T-cell (primary cell): ENCODE measurements at regions not wholly inside any gene's neighbourhood (a gene's known extent, or its start where the extent isn't known, plus 50 kb on each side); places are given as distances from the start of the nearest gene placed in this dataset.

Source experiments
- ATAC-seq, 4 experiments: fragments of 200-7000 bp in 3 of 4; fragments of 150-1000 bp in 1 of 4; cut with Tn5 transposase; replicated peaks in 1 of 4; 1 replicate in 3 of 4; 2 replicates in 1 of 4; pipeline ENCODE4 v1.10.0; 2021; ENCODE audit warnings: moderate library complexity in 3 of 4, mild to moderate bottlenecking in 2 of 4, moderate number of reproducible peaks in 1 of 4
- CTCF ChIA-PET, 2 donors: fragments of 300-600 bp; sonication (Branson Sonifier 250); formaldehyde crosslinking; loops; one replicate each; lab custom pipeline; 2022; ENCODE audit warnings: antibody characterized with exemption in 2 of 2; lab: Charles Lee
- POLR2A ChIA-PET, 2 donors: fragments of 300-600 bp; sonication (Branson Sonifier 250); formaldehyde crosslinking; loops; one replicate each; lab custom pipeline; 2022; ENCODE audit warnings: antibody characterized with exemption in 2 of 2; lab: Charles Lee
- DNase-seq, 35 experiments: peaks; one replicate each; pipeline versions ENCODE4 v3.0.0 to v3.0.0-alpha.2; 2013 to 2023
- H3K27ac ChIP-seq: one replicate; pipeline ENCODE4 v1.5.1; 2013; ENCODE audit warnings: low read length
- H3K27me3 ChIP-seq, 2 experiments: replicated peaks in 1 of 2; 1 replicate in 1 of 2; 2 replicates in 1 of 2; pipeline versions ENCODE4 v1.6.1 to v1.7.0; 2013; ENCODE audit warnings: low read length in 1 of 2, mixed read lengths in 1 of 2; ENCODE audit not compliant: control insufficient read depth in 2 of 2, insufficient read depth in 2 of 2; ENCODE audit errors: extremely low read depth in 1 of 2
- H3K36me3 ChIP-seq, 2 donors: 1 replicate in 1 of 2; 2 replicates in 1 of 2; pipeline versions ENCODE4 v1.6.1 to v1.7.0; 2013; ENCODE audit warnings: low read length in 1 of 2; ENCODE audit not compliant: control insufficient read depth in 2 of 2, insufficient read depth in 1 of 2; ENCODE audit errors: extremely low read depth in 1 of 2
- H3K4me1 ChIP-seq, 2 experiments: 1 replicate in 1 of 2; 2 replicates in 1 of 2; pipeline versions ENCODE4 v1.6.1 to v1.7.0; 2013; ENCODE audit warnings: low read length in 2 of 2, mixed read lengths in 1 of 2; ENCODE audit not compliant: insufficient read depth in 2 of 2, control insufficient read depth in 1 of 2; ENCODE audit errors: extremely low read depth in 1 of 2
- H3K4me3 ChIP-seq, 2 donors: 1 replicate in 1 of 2; 2 replicates in 1 of 2; pipeline versions ENCODE4 v1.5.1 to v1.7.0; 2013; ENCODE audit warnings: mild to moderate bottlenecking in 2 of 2, low read length in 1 of 2, moderate library complexity in 1 of 2; ENCODE audit not compliant: control insufficient read depth in 1 of 2; ENCODE audit errors: extremely low read depth in 1 of 2
- H3K9me3 ChIP-seq: 2 replicates; pipeline ENCODE4 v1.7.0; 2013
- H3K27ac Mint-ChIP-seq, 2 donors: one replicate each; pipeline ENCODE4 v1.8.0; 2020 to 2021; ENCODE audit warnings: mild to moderate bottlenecking in 2 of 2, mixed read lengths in 2 of 2
- H3K27me3 Mint-ChIP-seq, 2 donors: one replicate each; pipeline ENCODE4 v1.8.0; 2021 to 2022; ENCODE audit warnings: mixed read lengths in 2 of 2
- H3K36me3 Mint-ChIP-seq: one replicate; pipeline ENCODE4 v1.8.0; 2021; ENCODE audit warnings: mixed read lengths
- H3K4me1 Mint-ChIP-seq, 3 donors: one replicate each; pipeline ENCODE4 v1.8.0; 2020 to 2022; ENCODE audit warnings: mixed read lengths in 3 of 3, mild to moderate bottlenecking in 1 of 3
- H3K4me3 Mint-ChIP-seq, 3 donors: one replicate each; pipeline ENCODE4 v1.8.0; 2020 to 2022; ENCODE audit warnings: mild to moderate bottlenecking in 3 of 3, mixed read lengths in 3 of 3, moderate library complexity in 3 of 3
- H3K9me3 Mint-ChIP-seq, 3 donors: one replicate each; pipeline ENCODE4 v1.8.0; 2020 to 2022; ENCODE audit warnings: mixed read lengths in 3 of 3
- WGBS: methylation state at CpG from one replicate; pipeline ENCODE4 v1.1.5; 2013; ENCODE audit warnings: missing lambda C conversion rate; ENCODE audit not compliant: insufficient coverage; 5-methylcytosine and 5-hydroxymethylcytosine counted together

DNA sequence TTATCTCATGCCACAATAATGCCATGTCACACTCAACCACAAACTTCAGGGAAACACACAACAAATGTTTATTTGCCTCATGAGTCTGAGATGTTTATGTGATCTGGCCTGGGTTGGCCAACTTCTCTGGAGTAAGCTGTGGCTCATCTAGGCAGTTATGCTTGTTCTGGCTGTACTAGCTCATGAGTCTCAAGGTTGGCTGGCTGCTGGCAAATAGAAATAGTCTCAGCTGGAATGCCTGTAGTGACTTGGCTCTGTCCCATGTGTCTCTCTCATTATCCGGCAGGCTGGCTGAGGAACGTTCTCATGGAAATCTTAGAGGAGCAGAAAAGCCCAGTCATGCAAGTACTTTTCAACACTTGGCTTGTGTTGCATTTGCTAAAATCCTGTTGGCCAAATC, 234.9 kb upstream of the CDH2 start:
- H3K27ac Mint-ChIP-seq: no peak overlapping the region
- Histone ChIP-seq H3K36me3 (no peaks in the 10 kb centered on the region), H3K9me3 (no peaks in the 10 kb centered on the region), H3K4me3 (no peak overlapping the region), H3K27me3 (no peaks in the 10 kb centered on the region), H3K27ac (no peak overlapping the region), H3K4me1 (no peaks in the 10 kb centered on the region)
- no peak overlapping the region for H3K4me3 Mint-ChIP-seq
- H3K9me3 Mint-ChIP-seq: peaks cover 10 to 17% (median 16%) of the 10 kb centered on the region in 3 donors
- H3K27me3 Mint-ChIP-seq: no peaks in the 10 kb centered on the region
- ChIA-PET POLR2A (no interaction called here), CTCF (no interaction called here)
- ATAC-seq (no peak), DNase-seq (no peak)
- H3K4me1 Mint-ChIP-seq: no peaks in the 10 kb centered on the region
- WGBS: 86% methylated on average over 2 of the region's 2 CpGs
- no peaks in the 10 kb centered on the region for H3K36me3 Mint-ChIP-seq

DNA sequence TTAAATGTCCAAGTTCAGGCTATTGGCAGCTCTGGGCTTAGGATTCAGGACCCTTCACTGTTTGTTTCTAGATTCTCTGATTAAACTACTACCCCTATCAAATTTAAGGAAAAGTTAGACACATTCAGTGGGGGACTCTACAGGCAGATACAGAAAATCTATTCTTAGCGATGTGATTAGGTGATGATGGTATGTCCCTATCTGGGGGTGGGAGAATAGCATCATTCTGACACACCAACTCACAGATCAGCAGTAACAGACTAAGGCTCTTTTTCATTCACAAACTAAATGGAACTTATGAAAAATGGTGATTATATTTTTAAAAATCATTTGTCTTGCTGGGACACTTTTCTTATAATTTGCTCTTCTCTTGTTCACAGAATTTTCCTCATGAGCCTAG, 232.9 kb upstream of the CDH2 start:
- Mint-ChIP-seq H3K4me1 (no peaks in the 10 kb centered on the region), H3K27me3 (no peaks in the 10 kb centered on the region), H3K36me3 (no peaks in the 10 kb centered on the region), H3K9me3 (peaks cover 6 to 13% (median 9%) of the 10 kb centered on the region in 3 donors), H3K4me3 (no peak overlapping the region), H3K27ac (no peak overlapping the region)
- H3K36me3 ChIP-seq: no peaks in the 10 kb centered on the region
- ATAC-seq (no peak), DNase-seq (no peak)
- no peaks in the 10 kb centered on the region for H3K27me3 ChIP-seq
- no peak overlapping the region for H3K4me3 ChIP-seq
- WGBS: no CpG with 5 or more reads among the region's 1 CpG
- no peaks in the 10 kb centered on the region for H3K4me1 ChIP-seq
- H3K27ac ChIP-seq: no peak overlapping the region
- POLR2A ChIA-PET: no interaction called here
- H3K9me3 ChIP-seq: no peaks in the 10 kb centered on the region
- CTCF ChIA-PET: no interaction called here

DNA sequence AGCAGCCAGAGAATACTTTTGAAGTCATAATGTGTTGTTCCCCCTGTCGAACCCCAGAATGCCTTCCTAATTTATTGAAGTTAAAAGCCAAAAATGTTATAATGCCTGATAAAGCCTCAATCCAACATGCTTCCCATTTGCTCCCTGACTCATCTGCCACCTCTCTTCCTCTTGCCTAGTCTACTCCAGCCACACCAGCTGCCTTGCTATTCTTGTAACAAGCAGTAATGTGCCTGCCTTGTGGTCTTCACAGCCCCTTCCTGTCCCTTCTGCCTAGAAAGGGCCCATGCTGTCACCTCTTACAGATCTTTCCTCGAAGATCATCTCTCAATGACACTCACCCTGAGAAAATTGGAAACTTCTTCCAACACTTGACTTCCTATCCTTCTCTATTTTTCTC, 231.6 kb upstream of the CDH2 start:
- WGBS: 40% methylated on average over 1 of the region's 2 CpGs
- Mint-ChIP-seq H3K9me3 (peaks cover 6 to 14% (median 13%) of the 10 kb centered on the region in 3 donors), H3K27ac (no peak overlapping the region), H3K4me1 (no peaks in the 10 kb centered on the region), H3K27me3 (no peaks in the 10 kb centered on the region), H3K36me3 (no peaks in the 10 kb centered on the region), H3K4me3 (no peak overlapping the region)
- no peaks in the 10 kb centered on the region for H3K9me3 ChIP-seq
- ChIA-PET POLR2A (no interaction called here), CTCF (no interaction called here)
- ATAC-seq (no peak), DNase-seq (no peak)
- no peaks in the 10 kb centered on the region for H3K4me1 ChIP-seq
- H3K27me3 ChIP-seq: no peaks in the 10 kb centered on the region
- H3K36me3 ChIP-seq: no peaks in the 10 kb centered on the region
- no peak overlapping the region for H3K4me3 ChIP-seq
- no peak overlapping the region for H3K27ac ChIP-seq

DNA sequence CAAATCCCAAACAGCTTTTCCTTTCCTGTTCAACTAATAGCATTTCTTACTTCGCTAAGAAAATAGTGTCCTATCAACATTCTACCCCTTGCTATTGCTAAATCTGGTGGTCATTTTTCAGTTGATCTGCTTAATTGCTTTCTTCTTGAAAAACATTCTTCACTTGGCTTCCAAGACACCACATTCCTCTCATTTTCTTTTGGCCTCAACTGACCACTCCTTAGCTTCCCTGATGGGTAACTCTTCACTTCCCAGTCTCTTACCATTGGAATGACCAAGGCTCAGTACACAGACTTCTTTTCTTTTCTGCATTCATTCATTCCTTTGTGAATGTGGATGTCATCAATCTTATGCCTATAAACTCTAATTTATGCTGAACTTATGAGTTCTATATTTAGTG, 230.8 kb upstream of the CDH2 start:
- no peak for ATAC-seq
- no peaks in the 10 kb centered on the region for H3K36me3 Mint-ChIP-seq
- no peak overlapping the region for H3K27ac Mint-ChIP-seq
- Histone ChIP-seq H3K4me3 (no peak overlapping the region), H3K27me3 (no peaks in the 10 kb centered on the region), H3K9me3 (no peaks in the 10 kb centered on the region), H3K36me3 (no peaks in the 10 kb centered on the region), H3K4me1 (no peaks in the 10 kb centered on the region), H3K27ac (no peak overlapping the region)
- no peak for DNase-seq
- POLR2A ChIA-PET: no interaction called here
- H3K4me3 Mint-ChIP-seq: no peak overlapping the region
- peaks cover 13 to 14% (median 13%) of the 10 kb centered on the region in 3 donors for H3K9me3 Mint-ChIP-seq
- 70% methylated on average over 1 of the region's 1 CpG for WGBS
- H3K27me3 Mint-ChIP-seq: no peaks in the 10 kb centered on the region
- CTCF ChIA-PET: no interaction called here
- no peaks in the 10 kb centered on the region for H3K4me1 Mint-ChIP-seq

DNA sequence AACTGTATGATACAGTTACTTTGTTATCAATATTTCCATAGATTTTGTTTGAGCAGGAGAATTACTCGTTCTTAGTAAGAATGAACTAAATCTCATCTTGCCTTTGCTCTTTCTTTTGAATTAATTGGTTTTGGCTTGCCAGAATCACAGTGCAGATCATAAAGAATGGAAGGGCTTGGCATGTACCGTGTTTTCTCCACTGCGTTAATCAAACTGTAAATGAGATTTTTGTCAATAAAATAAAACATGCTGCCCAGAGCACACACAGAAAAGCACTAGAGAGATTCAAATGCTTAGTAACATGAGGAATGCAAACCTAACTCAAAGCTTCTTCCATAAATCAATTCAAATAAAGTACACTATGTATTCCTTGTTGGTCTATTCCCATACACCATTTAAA, 229.6 kb upstream of the CDH2 start:
- H3K9me3 Mint-ChIP-seq: peaks cover 6 to 23% (median 20%) of the 10 kb centered on the region in 3 donors
- ChIA-PET CTCF (no interaction called here), POLR2A (no interaction called here)
- ATAC-seq: no peak
- H3K4me1 ChIP-seq: no peaks in the 10 kb centered on the region
- no peaks in the 10 kb centered on the region for H3K9me3 ChIP-seq
- WGBS: no CpG with 5 or more reads among the region's 3 CpGs
- H3K36me3 ChIP-seq: no peaks in the 10 kb centered on the region
- H3K36me3 Mint-ChIP-seq: no peaks in the 10 kb centered on the region
- no peak overlapping the region for H3K27ac Mint-ChIP-seq
- no peak overlapping the region for H3K4me3 Mint-ChIP-seq
- no peaks in the 10 kb centered on the region for H3K4me1 Mint-ChIP-seq
- DNase-seq: no peak
- H3K4me3 ChIP-seq: no peak overlapping the region
- H3K27me3 ChIP-seq: no peaks in the 10 kb centered on the region
- H3K27me3 Mint-ChIP-seq: no peaks in the 10 kb centered on the region
- H3K27ac ChIP-seq: no peak overlapping the region

DNA sequence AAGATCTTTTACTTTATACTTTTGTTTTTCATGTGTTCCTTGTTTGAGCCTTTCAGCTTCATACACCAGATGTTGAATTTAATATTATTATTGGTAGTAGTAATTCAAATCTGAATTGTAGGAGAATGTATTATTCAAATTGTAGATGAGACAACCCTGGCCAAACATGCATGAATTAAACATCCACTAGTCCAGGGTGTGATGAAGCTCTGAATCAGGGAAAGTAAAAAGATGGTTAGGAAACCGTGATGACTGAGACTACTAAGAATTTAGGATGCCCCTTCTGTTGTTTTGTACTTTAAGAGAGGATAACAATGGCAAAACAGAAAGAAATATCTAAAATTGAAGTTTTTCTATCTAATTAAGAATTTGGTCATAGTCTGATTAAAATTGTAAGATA, 227.8 kb upstream of the CDH2 start:
- no peaks in the 10 kb centered on the region for H3K4me1 ChIP-seq
- no peak overlapping the region for H3K27ac Mint-ChIP-seq
- H3K9me3 ChIP-seq: no peaks in the 10 kb centered on the region
- no peaks in the 10 kb centered on the region for H3K27me3 ChIP-seq
- CTCF ChIA-PET: no interaction called here
- no peaks in the 10 kb centered on the region for H3K4me1 Mint-ChIP-seq
- H3K27ac ChIP-seq: no peak overlapping the region
- H3K36me3 ChIP-seq: no peaks in the 10 kb centered on the region
- ATAC-seq: no peak
- no peaks in the 10 kb centered on the region for H3K27me3 Mint-ChIP-seq
- no peak overlapping the region for H3K4me3 Mint-ChIP-seq
- no peak overlapping the region for H3K4me3 ChIP-seq
- DNase-seq: no peak
- POLR2A ChIA-PET: no interaction called here
- peaks cover 6 to 17% (median 17%) of the 10 kb centered on the region in 3 donors for H3K9me3 Mint-ChIP-seq
- no peaks in the 10 kb centered on the region for H3K36me3 Mint-ChIP-seq
- no CpG with 5 or more reads among the region's 1 CpG for WGBS

DNA sequence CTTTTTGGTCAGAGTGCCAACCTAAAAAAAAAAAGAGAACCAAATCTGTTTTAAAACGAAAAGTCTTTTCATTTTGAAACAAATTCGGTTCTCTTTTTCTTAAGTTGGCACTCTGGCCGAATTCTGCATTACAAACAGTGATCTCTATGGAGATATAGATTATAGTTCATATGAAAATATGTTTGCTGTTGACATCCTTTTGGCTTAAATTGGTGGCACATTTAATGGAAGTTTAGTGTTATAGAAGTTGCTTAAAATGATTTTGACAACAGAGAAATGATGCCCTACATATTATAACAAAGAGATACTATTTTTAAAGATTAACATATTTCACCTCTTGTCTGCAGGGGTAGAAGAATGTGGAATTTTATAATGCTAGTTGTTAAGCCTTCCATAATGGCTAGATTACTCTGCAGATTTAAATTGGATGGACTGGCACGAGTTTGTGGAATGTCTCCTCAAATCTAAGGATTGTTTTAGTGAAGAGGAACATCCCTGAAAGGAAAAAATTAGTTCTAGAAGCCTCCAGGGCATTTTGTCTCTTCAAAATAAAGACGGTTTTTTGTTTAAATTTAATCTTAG, 222.9 kb upstream of the CDH2 start:
- Mint-ChIP-seq H3K27me3 (no peaks in the 10 kb centered on the region), H3K27ac (no peak overlapping the region), H3K36me3 (no peaks in the 10 kb centered on the region), H3K4me1 (no peaks in the 10 kb centered on the region), H3K9me3 (peaks cover 8 to 43% (median 32%) of the 10 kb centered on the region in 3 donors), H3K4me3 (no peak overlapping the region)
- 60% methylated on average over 3 of the region's 5 CpGs for WGBS
- H3K4me1 ChIP-seq: no peaks in the 10 kb centered on the region
- DNase-seq (no peak), ATAC-seq (no peak)
- no peaks in the 10 kb centered on the region for H3K27me3 ChIP-seq
- no peaks in the 10 kb centered on the region for H3K36me3 ChIP-seq
- ChIA-PET CTCF (no interaction called here), POLR2A (no interaction called here)
- H3K4me3 ChIP-seq: no peak overlapping the region
- H3K27ac ChIP-seq: no peak overlapping the region
- no peaks in the 10 kb centered on the region for H3K9me3 ChIP-seq
